Astrocyte of the cerebellum (primary cell): ENCODE measurements at regions not wholly inside any gene's neighbourhood (a gene's known extent, or its start where the extent isn't known, plus 50 kb on each side); places are given as distances from the start of the nearest gene placed in this dataset.
"Not testable (repeated sequence)": the region's sequence is repeated elsewhere in the genome, so short reads cannot be mapped to it uniquely, and the experiment has no call there.

Experiments
- DNase-seq: peaks from one replicate; pipeline ENCODE4 v3.0.0-alpha.2; 2011; ENCODE audit warnings: low read depth
- H3K4me3 ChIP-seq: 2 replicates; pipeline ENCODE4 v1.5.1; 2011; ENCODE audit warnings: mild to moderate bottlenecking, low read depth, low read length, moderate library complexity
- in situ Hi-C: cut with HindIII; loops from 2 replicates; pipeline ENCODE4 v1.10.0; 2017; ENCODE audit warnings: low sequenced_read_pairs
- TF ChIP-seq, protein P1 (sequence below): IDR thresholded peaks from 2 replicates; pipeline ENCODE4 v1.5.1; 2012; ENCODE audit warnings: low read length, low read depth, moderate library complexity, mild to moderate bottlenecking; ENCODE audit errors: missing control alignments

DNA sequence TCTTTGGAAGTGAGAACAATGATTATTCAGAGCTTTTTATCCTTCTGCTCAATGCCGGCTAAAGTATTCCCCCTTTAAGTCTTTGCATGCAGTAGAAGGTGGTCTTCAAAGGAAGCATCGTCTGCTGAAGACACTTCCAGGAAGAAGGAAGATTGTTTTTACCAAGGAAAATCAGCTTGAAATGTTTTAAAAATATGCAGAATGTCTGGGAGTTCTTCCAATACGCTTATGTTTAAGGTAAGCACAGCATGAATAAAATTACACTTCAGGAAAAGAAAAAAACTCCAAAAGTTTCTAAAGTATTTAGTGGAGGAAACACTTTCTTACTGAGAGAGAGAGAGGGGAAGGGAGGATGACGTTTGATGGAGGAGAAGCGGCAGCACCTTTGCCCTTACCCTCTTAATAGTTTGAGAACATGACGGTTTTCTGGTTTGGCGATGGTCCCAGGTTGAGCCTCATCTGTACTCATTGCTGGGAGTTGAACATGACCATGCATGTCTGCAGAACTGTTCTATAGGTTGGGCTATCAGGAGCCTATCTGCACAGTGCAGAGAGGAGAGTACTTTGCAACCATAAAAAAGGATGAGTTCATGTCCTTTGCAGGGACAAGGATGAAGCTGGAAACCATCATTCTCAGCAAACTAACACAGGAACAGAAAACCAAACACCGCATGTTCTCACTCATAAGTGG is 338.1 kb downstream of the ACTR3B start:
- DNase-seq: no peak
- TF ChIP-seq, protein P1, sequence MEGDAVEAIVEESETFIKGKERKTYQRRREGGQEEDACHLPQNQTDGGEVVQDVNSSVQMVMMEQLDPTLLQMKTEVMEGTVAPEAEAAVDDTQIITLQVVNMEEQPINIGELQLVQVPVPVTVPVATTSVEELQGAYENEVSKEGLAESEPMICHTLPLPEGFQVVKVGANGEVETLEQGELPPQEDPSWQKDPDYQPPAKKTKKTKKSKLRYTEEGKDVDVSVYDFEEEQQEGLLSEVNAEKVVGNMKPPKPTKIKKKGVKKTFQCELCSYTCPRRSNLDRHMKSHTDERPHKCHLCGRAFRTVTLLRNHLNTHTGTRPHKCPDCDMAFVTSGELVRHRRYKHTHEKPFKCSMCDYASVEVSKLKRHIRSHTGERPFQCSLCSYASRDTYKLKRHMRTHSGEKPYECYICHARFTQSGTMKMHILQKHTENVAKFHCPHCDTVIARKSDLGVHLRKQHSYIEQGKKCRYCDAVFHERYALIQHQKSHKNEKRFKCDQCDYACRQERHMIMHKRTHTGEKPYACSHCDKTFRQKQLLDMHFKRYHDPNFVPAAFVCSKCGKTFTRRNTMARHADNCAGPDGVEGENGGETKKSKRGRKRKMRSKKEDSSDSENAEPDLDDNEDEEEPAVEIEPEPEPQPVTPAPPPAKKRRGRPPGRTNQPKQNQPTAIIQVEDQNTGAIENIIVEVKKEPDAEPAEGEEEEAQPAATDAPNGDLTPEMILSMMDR: no peak
- H3K4me3 ChIP-seq: no peak overlapping the region
- in situ Hi-C loops: no loop called here

DNA sequence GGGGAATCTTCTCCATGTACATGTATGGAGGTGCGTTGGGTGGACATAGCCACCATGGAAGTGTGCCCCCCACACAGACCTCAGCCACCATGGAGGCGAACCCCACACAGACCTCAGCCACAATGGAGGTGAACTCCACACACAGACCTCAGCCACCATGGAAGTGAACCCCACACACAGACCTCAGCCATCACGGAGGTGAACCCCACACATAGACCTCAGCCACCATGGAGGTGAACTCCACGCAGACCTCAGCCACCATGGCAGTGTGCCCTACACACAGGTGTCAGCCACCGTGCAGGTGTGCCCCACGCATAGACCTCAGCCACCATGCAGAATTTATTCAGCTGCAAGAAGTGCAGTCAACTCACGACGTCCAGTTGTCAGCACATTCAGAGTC is 339.7 kb downstream of the ACTR3B start:
- DNase-seq: no peak
- H3K4me3 ChIP-seq: no peak overlapping the region
- in situ Hi-C loops: no loop called here
- TF ChIP-seq, protein P1: no peak

DNA sequence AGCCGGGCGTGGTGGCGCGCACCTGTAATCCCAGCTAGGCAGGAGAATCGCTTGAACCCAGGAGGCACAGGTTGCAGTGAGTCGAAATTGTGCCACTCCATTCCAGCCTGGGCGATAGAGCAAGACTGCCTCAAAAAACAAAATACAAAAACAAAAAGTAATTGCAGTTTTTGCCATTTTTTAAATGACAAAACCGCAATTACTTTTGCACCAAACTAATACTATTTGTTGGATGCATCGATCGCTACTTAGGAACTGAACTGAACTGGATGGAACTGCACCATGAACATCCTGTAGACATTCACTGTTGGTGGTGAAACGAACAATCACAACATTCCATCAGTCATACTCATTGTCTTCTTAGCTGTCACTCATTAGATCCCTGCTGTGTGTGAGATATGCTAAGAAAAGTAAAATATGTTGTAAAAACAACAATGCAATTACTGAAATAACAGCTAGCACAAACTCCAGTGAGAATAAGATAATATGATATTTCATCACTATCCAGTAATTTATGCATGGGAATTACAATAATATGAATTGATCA is 341.2 kb downstream of the ACTR3B start:
- TF ChIP-seq, protein P1: no peak
- no peak overlapping the region for H3K4me3 ChIP-seq
- in situ Hi-C loops: no loop called here
- DNase-seq: no peak

DNA sequence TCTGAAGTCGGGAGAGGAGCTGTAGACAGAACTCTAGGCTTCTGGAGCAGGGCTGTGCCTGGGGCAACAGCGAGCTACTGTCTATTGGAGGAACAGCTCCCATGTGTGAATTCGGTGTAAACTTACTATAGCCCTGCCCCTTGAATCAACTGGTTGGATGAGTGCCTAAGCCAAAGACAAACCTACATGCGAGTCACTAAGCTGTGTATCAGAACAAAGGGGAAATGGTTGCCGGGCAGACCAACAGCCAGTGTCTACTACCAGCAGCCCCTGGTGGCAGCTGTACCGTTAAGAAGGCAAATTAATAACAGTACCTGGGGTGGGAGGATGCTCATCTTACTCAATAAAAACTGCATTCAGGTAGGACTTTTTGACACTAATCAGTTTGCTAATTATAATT is 343.6 kb downstream of the ACTR3B start:
- TF ChIP-seq, protein P1: no peak
- no peak for DNase-seq
- in situ Hi-C loops: no loop called here
- no peak overlapping the region for H3K4me3 ChIP-seq

DNA sequence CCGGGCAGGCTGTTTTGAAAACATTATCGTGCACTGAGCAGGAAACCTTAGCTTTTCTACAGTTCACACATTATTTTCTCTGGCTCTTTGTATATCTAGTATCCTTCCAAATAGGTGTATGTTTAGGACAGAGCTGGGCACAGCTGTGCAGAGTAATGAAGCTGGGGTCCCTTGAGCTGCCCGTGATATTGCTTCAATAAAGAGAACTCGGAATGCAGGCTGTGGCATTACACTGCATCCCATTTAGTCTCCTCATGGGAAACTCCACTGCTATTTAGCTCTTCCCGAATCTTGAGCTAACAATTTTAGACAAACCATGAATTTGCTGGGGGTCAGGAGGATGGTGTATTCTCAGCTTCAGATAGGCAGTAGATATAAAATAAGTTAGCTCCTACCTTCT is 348.3 kb downstream of the ACTR3B start:
- in situ Hi-C loops: no loop called here
- DNase-seq: no peak
- TF ChIP-seq, protein P1: no peak
- H3K4me3 ChIP-seq: no peak overlapping the region

DNA sequence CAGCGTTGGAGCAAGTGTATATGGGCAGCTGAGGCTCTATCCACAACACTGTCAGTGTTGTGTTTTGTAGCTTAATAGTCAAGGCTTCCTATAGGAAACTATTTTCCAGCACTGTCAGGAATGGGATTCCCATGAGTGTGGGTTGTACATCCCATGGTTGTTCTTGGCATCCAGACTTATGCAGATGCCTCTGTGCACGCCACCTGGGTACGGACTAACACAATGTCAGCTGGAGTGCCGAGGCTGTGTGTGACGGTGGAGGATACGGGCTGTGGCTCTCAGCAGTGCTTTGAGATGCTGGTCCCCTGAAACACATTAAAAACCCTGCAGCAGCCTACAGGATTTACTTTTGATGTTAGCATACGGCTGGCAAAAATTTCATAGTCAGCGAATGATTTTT is 350.0 kb downstream of the ACTR3B start:
- DNase-seq: no peak
- in situ Hi-C loops: no loop called here
- no peak overlapping the region for H3K4me3 ChIP-seq
- TF ChIP-seq, protein P1: no peak

DNA sequence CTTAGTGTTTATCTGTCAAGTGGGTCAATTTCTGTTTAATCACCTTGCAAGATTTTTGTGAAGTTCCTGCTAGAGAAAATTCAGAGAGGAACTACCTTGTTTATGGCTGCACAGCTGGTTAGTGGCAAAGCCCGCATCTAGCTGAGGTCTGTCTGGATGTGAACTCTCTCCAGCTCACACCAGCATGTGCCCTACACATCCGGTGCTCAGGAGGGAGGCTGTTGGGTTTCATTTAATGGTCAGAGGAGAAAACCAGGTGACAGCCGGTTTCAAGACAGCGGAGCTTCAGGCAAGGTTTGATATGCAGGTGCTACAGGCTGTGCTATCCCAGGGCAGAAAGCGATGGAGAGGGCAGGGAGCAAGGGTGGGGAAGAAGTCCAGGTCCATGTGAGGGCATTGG is 351.1 kb downstream of the ACTR3B start:
- in situ Hi-C loops: no loop called here
- TF ChIP-seq, protein P1: no peak
- DNase-seq: no peak
- no peak overlapping the region for H3K4me3 ChIP-seq

DNA sequence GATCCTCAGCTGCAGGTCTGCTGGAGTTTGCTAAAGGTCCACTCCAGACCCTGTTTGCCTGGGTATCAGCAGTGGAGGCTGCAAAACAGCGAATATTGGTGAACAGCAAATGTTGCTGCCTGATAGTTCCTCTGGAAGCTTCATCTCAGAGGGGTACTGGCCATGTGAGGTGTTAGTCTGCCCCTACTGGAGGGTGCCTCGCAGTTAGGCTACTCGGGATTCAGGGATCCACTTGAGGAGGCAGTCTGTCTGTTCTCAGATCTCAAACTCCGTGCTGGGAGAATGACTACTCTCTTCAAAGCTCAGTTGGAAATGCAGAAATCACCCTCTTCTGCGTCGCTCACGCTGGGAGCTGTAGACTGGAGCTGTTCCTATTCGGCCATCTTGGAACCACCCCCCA is 362.7 kb downstream of the ACTR3B start:
- in situ Hi-C loops, DNase-seq, H3K4me3 ChIP-seq: not testable (repeated sequence)
